Neuronal stem cell (in vitro differentiated cells): ENCODE measurements at regions not wholly inside any gene's neighbourhood (a gene's known extent, or its start where the extent isn't known, plus 50 kb on each side); places are given as distances from the start of the nearest gene placed in this dataset.
A peak's percentile ranks its signal among the peaks of the same experiment; 100 is the strongest.

Source experiments
- DNase-seq: peaks from one replicate; pipeline ENCODE4 v3.0.0-alpha.2; 2013; ENCODE audit warnings: low spot score
- H2AFZ ChIP-seq: one replicate; pipeline ENCODE4 v1.6.1; 2013; ENCODE audit warnings: mild to moderate bottlenecking, low read length, inconsistent platforms
- H2AK5ac ChIP-seq: 2 replicates; pipeline ENCODE4 v1.6.1; 2013; ENCODE audit warnings: low read depth, mild to moderate bottlenecking, inconsistent platforms, low read length, moderate library complexity, mixed read lengths
- H2BK120ac ChIP-seq: 2 replicates; pipeline ENCODE4 v1.6.1; 2013; ENCODE audit warnings: low read depth, mild to moderate bottlenecking, inconsistent platforms, low read length, moderate library complexity, mixed read lengths
- H2BK12ac ChIP-seq: one replicate; pipeline ENCODE4 v1.6.1; 2013; ENCODE audit warnings: low read length, inconsistent platforms
- H2BK15ac ChIP-seq: 2 replicates; pipeline ENCODE4 v1.6.1; 2013; ENCODE audit warnings: mild to moderate bottlenecking, low read length, inconsistent platforms, mixed read lengths
- H2BK5ac ChIP-seq: one replicate; pipeline ENCODE4 v1.6.1; 2013; ENCODE audit warnings: inconsistent platforms, mild to moderate bottlenecking, low read length, moderate library complexity
- H3K14ac ChIP-seq: one replicate; pipeline ENCODE4 v1.6.1; 2013; ENCODE audit warnings: low read length, inconsistent platforms
- H3K18ac ChIP-seq: 2 replicates; pipeline ENCODE4 v1.6.1; 2013; ENCODE audit warnings: low read length, inconsistent platforms
- H3K23ac ChIP-seq: 2 replicates; pipeline ENCODE4 v1.6.1; 2013; ENCODE audit warnings: low read depth, mild to moderate bottlenecking, mixed read lengths, low read length, inconsistent platforms; ENCODE audit not compliant: poor library complexity
- H3K27ac ChIP-seq: replicated peaks from 3 replicates; pipeline ENCODE4 v1.5.1; 2013; ENCODE audit warnings: low read length, inconsistent platforms
- H3K27me3 ChIP-seq, 3 experiments: 2 replicates each; pipeline ENCODE4 v1.6.1; 2013; ENCODE audit warnings: low read length in 3 of 3, mild to moderate bottlenecking in 2 of 3, inconsistent platforms in 1 of 3, low read depth in 1 of 3, mixed read lengths in 1 of 3, moderate library complexity in 1 of 3; ENCODE audit not compliant: control insufficient read depth in 3 of 3, insufficient read depth in 3 of 3
- H3K36me3 ChIP-seq, 2 donors: replicated peaks in 1 of 2; 2 replicates each; pipeline ENCODE4 v1.6.1; 2013; ENCODE audit warnings: low read length in 2 of 2; ENCODE audit not compliant: control insufficient read depth in 2 of 2, insufficient read depth in 2 of 2
- H3K4ac ChIP-seq: 2 replicates; pipeline ENCODE4 v1.6.1; 2013; ENCODE audit warnings: inconsistent platforms, mild to moderate bottlenecking, low read length, moderate library complexity
- H3K4me1 ChIP-seq, 2 donors: 1 replicate in 1 of 2; 2 replicates in 1 of 2; pipeline ENCODE4 v1.6.1; 2013; ENCODE audit warnings: low read length in 2 of 2, low read depth in 1 of 2; ENCODE audit not compliant: control insufficient read depth in 2 of 2, insufficient read depth in 1 of 2
- H3K4me2 ChIP-seq: one replicate; pipeline ENCODE4 v1.6.1; 2013; ENCODE audit warnings: mild to moderate bottlenecking, low read length, inconsistent platforms; ENCODE audit not compliant: insufficient read depth, poor library complexity, severe bottlenecking
- H3K4me3 ChIP-seq, 2 donors: 2 replicates each; pipeline ENCODE4 v1.5.1; 2013; ENCODE audit warnings: low read length in 2 of 2, mild to moderate bottlenecking in 2 of 2, inconsistent platforms in 1 of 2, moderate library complexity in 1 of 2
- H3K79me1 ChIP-seq: one replicate; pipeline ENCODE4 v1.6.1; 2013; ENCODE audit warnings: low read depth, mild to moderate bottlenecking, inconsistent platforms, low read length, moderate library complexity
- H3K9ac ChIP-seq: one replicate; pipeline ENCODE4 v1.6.1; 2013; ENCODE audit warnings: mild to moderate bottlenecking, low read depth, low read length, inconsistent platforms; ENCODE audit not compliant: poor library complexity
- H3K9me3 ChIP-seq, 2 donors: replicated peaks in 1 of 2; 2 replicates each; pipeline versions ENCODE3 to v1.6.1; 2013; ENCODE audit warnings: low read length in 2 of 2, mild to moderate bottlenecking in 2 of 2, inconsistent platforms in 1 of 2, low read depth in 1 of 2, mixed read lengths in 1 of 2, moderate library complexity in 1 of 2; ENCODE audit not compliant: control insufficient read depth in 2 of 2, insufficient read depth in 1 of 2
- H4K8ac ChIP-seq: one replicate; pipeline ENCODE4 v1.6.1; 2013; ENCODE audit warnings: low read depth, mild to moderate bottlenecking, inconsistent platforms, low read length, moderate library complexity
- H4K91ac ChIP-seq: one replicate; pipeline ENCODE4 v1.6.1; 2013; ENCODE audit warnings: low read length, low read depth, mild to moderate bottlenecking, inconsistent platforms; ENCODE audit not compliant: poor library complexity
- WGBS, 2 donors: extraction: QIAGEN DNeasy Blood & Tissue Kit; methylation state at CpG; one replicate each; pipeline ENCODE4 v1.1.7; 2013; ENCODE audit warnings: missing lambda C conversion rate in 2 of 2, mixed read lengths in 1 of 2; ENCODE audit not compliant: insufficient read length in 2 of 2, insufficient replicate concordance in 1 of 2; ENCODE audit errors: extremely low coverage in 2 of 2; 5-methylcytosine and 5-hydroxymethylcytosine counted together

DNA sequence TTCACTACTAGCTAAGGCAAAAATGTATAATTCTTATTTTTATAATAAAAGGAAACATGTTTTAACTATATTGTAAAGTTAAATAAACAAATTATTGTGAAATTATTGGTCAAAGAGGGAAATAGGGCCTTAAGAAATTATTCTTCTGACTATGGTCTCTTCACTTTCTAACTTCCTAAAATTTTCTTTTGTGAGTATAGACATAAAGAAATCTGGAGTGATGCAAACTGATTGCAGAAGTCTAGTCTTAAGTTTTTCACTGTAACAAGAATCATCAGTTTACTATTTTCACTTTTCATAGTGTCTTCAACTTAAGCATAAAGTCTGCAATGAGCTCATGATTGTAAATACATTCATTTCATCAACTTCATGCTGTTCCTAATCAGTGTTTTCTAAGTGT is 525.4 kb downstream of the TFEC start:
- no peak overlapping the region for H3K27ac ChIP-seq
- no peak overlapping the region for H2AFZ ChIP-seq
- H2BK15ac ChIP-seq = no peak overlapping the region
- H3K9me3 ChIP-seq = no peaks in the 10 kb centered on the region
- H3K23ac ChIP-seq = no peak overlapping the region
- H2BK120ac ChIP-seq = no peak overlapping the region
- H3K4me3 ChIP-seq = no peak overlapping the region
- H4K91ac ChIP-seq = no peak overlapping the region
- no peaks in the 10 kb centered on the region for H3K4me1 ChIP-seq
- H2AK5ac ChIP-seq = no peak overlapping the region
- H3K14ac ChIP-seq = no peak overlapping the region
- H2BK5ac ChIP-seq = no peak overlapping the region
- no peak overlapping the region for H4K8ac ChIP-seq
- no peak overlapping the region for H3K9ac ChIP-seq
- H3K4ac ChIP-seq = no peak overlapping the region
- H3K4me2 ChIP-seq = no peak overlapping the region
- no peak for DNase-seq
- no peaks in the 10 kb centered on the region for H3K27me3 ChIP-seq
- H3K79me1 ChIP-seq = no peaks in the 10 kb centered on the region
- H2BK12ac ChIP-seq = no peak overlapping the region
- no peaks in the 10 kb centered on the region for H3K36me3 ChIP-seq
- H3K18ac ChIP-seq = no peak overlapping the region

DNA sequence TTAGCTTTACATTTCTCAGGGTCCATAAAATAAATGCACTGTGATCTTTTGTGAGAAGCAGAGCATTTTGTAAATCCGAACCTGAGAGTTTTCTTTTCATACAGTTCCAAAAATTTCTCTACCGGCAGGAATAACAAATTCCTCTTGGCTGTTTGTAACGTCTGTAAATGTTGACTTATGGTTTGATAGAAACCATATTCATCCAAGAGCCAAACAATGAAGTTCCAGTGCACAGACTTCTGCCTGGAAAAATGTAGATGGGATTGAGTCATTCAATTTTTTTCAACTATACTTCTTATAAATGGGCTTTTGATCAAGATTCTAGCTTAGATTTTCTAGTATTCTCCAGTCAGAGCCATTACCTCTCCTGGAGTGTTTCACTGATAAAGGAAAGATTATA is 530.6 kb downstream of the TFEC start:
- no CpG with 5 or more reads among the region's 3 CpGs for WGBS, 2 donors
- Histone ChIP-seq H3K4me3 (no peak overlapping the region), H2AFZ (no peak overlapping the region), H2AK5ac (no peak overlapping the region), H3K23ac (no peak overlapping the region), H2BK12ac (no peak overlapping the region), H3K79me1 (no peaks in the 10 kb centered on the region), H2BK15ac (no peak overlapping the region), H2BK120ac (no peak overlapping the region), H3K14ac (no peak overlapping the region), H4K8ac (no peak overlapping the region), H3K36me3 (no peaks in the 10 kb centered on the region), H3K9ac (no peak overlapping the region), H3K4me1 (peaks cover 0 to 2% of the 10 kb centered on the region in 2 donors), H3K27me3 (no peaks in the 10 kb centered on the region), H3K4ac (no peak overlapping the region), H4K91ac (no peak overlapping the region), H3K27ac (no peak overlapping the region), H2BK5ac (no peak overlapping the region), H3K4me2 (no peak overlapping the region), H3K18ac (no peak overlapping the region), H3K9me3 (no peaks in the 10 kb centered on the region)
- no peak for DNase-seq

DNA sequence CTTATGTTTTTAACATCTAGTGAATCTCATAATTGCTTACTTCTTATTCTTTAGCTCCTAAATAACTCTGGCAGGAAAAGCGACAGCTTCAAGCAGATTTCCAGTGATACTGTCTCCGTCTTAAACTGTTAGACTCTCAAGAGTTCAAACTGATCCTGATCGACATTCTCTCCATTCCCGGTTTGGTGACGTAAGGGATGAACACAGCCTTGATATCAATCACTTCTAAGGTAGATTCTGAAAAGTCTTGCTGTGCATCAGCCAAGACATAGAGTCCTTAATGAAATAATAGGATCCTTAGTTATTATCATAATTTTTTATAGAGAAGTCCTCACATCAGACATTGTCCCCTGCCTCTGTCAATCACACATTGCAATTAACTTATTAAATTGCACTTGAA is 534.6 kb downstream of the TFEC start:
- peaks cover 0 to 2% of the 10 kb centered on the region in 2 donors for H3K4me1 ChIP-seq
- H3K27me3 ChIP-seq = no peaks in the 10 kb centered on the region
- no peak overlapping the region for H2AK5ac ChIP-seq
- H3K36me3 ChIP-seq = no peaks in the 10 kb centered on the region
- no peak overlapping the region for H3K23ac ChIP-seq
- no CpG with 5 or more reads among the region's 5 CpGs for WGBS, 2 donors
- no peak overlapping the region for H2BK5ac ChIP-seq
- no peaks in the 10 kb centered on the region for H3K9me3 ChIP-seq
- no peak overlapping the region for H3K27ac ChIP-seq
- H3K9ac ChIP-seq = no peak overlapping the region
- no peaks in the 10 kb centered on the region for H3K79me1 ChIP-seq
- H4K91ac ChIP-seq = no peak overlapping the region
- H3K4ac ChIP-seq = no peak overlapping the region
- no peak overlapping the region for H2AFZ ChIP-seq
- no peak overlapping the region for H3K18ac ChIP-seq
- no peak overlapping the region for H3K4me3 ChIP-seq
- no peak overlapping the region for H2BK12ac ChIP-seq
- H2BK120ac ChIP-seq = no peak overlapping the region
- no peak overlapping the region for H2BK15ac ChIP-seq
- no peak overlapping the region for H4K8ac ChIP-seq
- no peak overlapping the region for H3K14ac ChIP-seq
- H3K4me2 ChIP-seq = no peak overlapping the region
- no peak for DNase-seq

DNA sequence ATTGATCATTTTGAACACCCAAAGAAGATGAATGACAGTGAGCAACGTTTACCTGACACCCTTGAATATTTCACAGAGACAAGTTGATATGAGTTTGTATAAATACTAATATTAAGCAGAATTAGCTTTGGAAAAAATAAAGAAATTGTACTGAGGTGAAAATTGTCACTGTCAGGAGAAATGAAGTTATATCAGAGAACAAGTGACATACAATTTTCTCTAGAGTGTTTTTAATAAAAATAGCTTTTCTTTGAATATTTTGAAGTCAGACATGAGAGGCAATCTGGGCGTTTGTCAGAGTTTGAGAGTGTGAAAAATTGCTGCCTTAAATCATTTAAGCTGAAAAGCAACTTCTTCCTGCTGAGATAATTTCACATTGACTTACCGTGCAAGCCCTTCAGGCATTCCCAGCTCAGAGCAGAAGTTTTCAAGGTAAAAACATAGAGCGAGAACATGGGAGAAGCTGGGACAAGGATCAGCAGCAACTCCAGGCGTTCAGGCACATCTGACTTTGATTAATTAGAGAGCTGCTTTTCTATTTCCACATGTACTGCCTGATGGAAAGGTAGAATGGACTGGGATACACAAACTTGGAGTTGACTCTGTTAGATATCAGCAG is 535.9 kb downstream of the TFEC start:
- Histone ChIP-seq H2AFZ (peak overlapping the region; percentile 59), H2BK15ac (no peak overlapping the region), H3K4ac (no peak overlapping the region), H3K27ac (no peak overlapping the region), H3K23ac (no peak overlapping the region), H3K4me1 (peaks cover 0 to 2% of the 10 kb centered on the region in 2 donors), H3K27me3 (no peaks in the 10 kb centered on the region), H2BK5ac (no peak overlapping the region), H2BK12ac (no peak overlapping the region), H2BK120ac (no peak overlapping the region), H4K91ac (no peak overlapping the region), H3K4me3 (no peak overlapping the region), H3K79me1 (no peaks in the 10 kb centered on the region), H3K4me2 (no peak overlapping the region), H2AK5ac (no peak overlapping the region), H3K18ac (no peak overlapping the region), H3K9ac (no peak overlapping the region), H3K36me3 (no peaks in the 10 kb centered on the region), H3K9me3 (no peaks in the 10 kb centered on the region), H3K14ac (no peak overlapping the region), H4K8ac (no peak overlapping the region)
- no CpG with 5 or more reads among the region's 5 CpGs for WGBS, 2 donors
- no peak for DNase-seq
